Amniotic stem cell (primary cell): ENCODE measurements at regions not wholly inside any gene's neighbourhood (a gene's known extent, or its start where the extent isn't known, plus 50 kb on each side); places are given as distances from the start of the nearest gene placed in this dataset.
A peak's percentile ranks its signal among the peaks of the same experiment; 100 is the strongest.

Experiments used
- DNase-seq: peaks from one replicate; lab custom pipeline; 2025; lab: John Stamatoyannopoulos, UW

DNA sequence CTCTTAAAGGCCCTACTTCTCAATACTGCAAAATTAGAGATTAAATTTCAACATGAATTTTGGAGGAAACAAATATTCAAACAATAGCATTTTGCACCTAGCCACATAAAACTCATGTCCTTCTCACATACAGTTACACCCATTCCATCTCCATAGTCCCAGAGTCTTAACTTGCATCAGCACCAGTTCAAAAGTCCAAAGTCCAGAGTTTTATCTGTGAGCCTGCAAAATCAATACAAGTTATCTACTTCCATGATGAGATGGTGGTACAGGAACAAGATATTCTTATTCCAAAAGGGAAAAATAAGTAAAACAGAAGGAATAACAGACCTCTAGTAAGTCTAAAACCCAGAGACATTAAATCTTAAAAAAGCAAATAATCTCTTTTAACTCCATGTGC, 686.0 kb upstream of the ADGRL4 start:
- DNase-seq: no peak

DNA sequence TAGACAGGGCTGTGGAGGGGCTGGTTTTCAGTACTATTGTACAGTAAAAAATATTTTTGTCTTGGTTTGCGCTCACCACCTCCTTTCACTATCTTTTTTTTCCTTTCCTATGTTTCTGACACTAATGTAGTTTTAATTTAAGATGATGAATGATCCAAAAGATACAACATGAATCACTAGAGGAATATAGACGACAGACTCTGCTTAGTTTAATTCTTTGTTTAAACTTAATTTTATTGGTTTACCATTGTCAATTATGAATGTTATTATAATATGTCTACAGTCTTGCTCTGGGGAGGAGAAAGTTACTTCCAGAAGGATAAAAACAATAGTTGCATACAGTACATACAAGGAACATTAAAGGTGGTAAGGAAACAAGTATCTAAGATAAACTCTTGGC, 682.4 kb upstream of the ADGRL4 start:
- DNase-seq: no peak

DNA sequence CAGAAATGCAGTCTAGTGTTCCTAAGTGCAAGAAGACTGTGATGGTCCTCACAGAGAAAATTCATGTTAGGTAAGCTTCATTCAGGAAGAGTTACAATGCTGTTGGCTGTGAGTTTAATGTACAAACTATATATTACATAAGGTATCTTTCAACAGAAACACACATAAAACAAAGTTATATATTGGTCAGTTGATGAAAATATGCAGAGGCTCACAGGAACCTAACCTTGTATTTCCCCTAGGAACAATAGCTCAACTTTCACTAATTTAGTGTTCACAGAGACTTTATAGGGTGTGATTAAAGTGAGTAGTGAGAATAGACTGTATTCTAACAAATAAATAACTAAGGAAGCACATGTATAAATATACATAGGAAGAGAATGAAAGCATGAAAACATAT, 676.9 kb upstream of the ADGRL4 start:
- DNase-seq: no peak

DNA sequence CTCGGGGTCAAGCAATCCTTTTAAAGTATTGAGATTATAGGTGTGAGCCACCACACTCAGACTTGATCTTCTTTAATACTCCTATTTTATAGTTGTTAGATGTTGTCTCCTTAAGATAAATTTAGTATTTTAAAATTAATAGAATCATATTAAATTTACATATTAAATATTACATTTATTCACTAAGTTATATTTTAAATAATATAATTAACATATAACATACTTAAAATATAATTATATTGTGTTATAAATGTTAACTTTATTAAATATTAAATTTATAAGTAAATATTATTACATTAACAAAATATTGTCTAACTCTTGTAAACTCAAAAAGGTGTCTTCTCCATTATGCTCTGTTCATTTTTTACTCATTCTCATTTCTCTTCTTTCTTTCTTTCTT, 675.9 kb upstream of the ADGRL4 start:
- no peak for DNase-seq

DNA sequence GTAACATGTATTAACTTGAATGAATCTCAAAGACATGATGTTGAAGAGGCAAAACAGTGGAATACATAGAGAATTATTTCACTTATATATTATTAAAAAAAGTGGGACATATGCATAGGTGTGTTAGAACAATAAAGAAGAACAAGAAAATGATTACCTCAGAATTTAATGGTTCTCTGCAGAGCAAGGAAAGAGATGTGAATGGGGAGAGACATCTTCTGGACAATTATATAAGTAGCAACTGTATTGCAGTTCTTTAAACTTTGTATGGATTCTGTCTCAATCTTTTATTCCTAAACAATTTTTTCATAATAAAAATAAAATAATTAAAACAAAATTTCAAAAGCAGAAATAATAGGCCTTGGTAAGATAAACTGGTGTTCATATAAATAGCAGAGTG, 674.9 kb upstream of the ADGRL4 start:
- DNase-seq: no peak

DNA sequence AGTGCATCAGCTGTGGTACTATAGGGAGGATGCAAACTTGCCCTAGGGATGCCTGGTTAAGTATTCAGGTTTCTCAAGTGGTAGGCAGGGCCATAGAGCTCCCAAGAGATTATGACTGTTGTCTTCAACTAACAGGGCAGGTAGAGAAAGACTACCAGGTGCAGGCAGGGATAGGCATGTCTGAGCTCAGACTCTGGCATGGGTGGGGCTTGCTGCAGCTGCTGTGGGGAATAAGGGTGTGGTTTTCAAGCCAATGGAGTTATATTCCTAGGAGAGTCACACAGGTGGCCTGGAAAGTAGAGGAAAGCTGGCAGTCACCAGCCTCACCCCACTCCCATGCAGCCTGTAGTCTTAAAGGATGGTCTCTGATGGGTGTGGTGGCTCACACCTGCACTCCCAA, 673.4 kb upstream of the ADGRL4 start:
- DNase-seq: no peak

DNA sequence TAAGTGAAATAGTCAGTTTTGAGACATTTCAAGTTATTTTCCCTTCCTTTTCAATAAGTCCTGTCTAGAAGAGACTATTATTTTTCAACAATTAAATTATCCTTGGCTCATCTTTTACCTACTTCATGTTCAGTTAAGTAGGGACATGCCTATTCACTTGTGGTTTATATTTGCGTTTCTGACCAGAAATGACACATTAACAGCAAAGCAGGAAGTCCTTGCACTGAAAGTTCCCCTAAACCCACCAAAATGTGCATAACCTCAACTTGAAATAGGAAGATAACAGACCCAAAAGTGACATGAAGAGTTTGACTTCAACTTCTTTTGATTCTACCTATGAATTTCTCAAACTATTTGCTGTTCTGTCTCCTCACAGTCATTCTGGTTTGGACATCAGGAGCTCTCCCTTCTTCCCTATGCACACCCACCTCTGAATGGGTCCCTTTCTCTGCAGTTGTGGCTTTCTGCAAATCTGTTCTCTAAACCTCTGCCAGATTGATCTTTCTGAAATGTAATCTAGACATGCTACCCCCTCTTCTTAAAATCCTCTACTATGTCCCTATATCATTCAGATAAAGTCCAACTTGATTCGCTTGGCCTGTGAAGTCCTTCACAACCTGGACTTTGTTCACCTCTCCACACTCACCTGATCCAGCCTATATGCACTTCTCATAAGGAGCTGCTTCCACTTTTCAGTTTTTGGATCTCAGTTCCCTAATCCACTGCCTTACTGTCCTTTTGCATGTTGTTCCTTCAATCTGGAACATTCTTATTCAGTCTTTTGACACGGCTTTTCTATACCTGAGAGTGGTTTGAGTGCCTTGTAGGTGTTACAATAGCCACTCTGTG, 661.5 kb upstream of the ADGRL4 start:
- DNase-seq: no peak

DNA sequence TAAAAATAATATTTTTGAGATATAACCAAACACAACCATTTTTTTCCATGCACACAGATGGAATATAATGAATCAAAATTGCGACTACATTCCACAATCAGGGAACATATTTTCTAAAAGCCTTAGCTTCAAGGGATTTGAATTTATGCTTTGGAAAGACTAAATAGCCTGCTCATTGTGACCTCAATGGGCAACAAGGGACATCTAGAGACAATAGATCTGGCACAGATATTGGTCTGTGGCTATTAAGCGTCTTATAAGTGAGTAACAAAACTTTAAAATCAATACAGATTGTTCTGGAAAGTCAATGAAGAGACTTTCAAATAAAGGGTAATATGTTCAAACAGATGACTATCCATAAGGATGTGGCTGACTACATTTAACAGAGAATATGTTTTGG, 660.6 kb upstream of the ADGRL4 start:
- no peak for DNase-seq

DNA sequence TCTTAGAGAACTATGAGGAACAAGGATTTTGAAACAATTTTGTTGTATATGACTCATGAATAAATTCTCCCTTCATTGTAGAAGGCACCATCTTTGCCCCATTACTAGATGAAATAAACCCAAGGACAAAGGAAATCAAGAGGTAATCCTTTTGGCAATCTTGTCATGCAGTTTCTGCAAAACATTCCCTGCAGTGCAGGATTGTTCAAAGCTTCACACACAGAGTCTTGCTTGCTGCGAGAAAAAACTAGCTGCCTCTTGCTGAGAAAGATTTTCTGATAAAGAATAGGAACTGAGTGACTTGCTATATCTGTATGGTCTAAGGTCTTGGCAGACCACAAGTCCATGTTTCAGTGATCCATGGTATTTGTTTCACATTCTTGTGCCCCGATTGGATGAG, 657.4 kb upstream of the ADGRL4 start:
- peak; percentile 10 for DNase-seq

DNA sequence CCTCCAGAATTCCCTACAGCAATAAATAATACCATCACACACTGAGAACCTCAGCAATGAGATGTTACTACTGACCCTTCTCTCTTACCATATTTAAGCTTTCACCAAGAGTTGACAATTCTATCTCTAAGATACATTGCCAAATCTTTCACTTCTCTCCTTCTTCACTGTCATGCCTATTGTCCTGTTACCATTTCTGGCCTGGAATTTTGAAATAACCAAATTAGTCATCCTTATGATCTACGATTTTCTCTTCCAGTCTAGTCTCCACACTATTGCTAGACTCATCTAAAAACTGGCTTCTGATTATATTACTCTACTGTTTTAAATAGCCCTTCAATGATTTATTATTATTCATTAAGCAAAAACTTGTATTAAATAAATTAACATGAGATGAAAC, 656.1 kb upstream of the ADGRL4 start:
- DNase-seq: no peak

DNA sequence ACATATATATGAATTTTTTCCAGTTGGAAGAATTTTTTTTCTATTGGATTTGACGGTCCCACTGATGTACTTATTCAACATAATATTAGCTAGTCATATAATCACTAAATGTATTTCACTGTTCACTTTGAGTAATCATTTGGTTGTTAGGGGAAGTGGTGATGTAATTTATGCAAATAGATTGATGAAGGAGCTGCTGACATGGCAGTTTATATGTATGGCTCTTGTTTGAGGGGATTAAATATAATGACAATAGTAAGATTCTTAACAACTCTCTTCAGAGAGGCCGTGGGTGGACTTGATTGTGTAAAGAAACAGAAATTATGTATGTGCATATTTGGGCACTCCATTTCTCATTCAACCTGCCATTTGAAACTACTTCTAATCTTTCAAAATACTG, 653.6 kb upstream of the ADGRL4 start:
- DNase-seq: no peak

DNA sequence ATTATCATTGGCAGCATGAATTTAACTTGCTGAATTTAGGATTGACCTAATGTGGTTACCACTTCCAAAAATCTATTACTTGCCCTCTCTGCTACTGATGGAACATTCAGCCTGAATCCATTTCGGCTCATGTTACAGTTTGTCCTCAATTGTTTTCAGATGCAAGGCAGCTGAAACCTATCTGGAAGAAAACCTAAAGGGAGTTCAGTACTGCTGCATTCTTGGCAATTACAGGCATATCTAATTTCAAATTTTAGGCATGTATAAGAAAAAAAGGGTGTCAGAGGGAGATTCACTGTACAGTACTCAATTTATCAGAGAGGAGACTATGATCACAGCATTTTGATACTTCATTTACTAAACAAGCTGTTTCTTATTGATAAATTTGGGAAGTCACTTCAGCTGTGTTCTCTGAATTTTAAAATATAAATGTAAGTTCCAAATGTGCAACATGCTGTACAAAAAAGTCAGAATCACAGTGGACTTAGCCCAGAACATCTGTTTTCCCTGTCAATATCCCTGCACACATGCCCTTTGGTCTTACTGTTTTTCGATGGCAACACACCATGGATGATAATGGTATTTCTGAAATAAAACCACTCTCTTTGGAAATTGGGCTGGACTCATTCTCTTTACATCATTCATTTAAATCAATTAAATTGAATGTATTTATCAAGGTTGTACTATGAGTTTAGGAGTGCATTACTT, 651.6 kb upstream of the ADGRL4 start:
- no peak for DNase-seq

DNA sequence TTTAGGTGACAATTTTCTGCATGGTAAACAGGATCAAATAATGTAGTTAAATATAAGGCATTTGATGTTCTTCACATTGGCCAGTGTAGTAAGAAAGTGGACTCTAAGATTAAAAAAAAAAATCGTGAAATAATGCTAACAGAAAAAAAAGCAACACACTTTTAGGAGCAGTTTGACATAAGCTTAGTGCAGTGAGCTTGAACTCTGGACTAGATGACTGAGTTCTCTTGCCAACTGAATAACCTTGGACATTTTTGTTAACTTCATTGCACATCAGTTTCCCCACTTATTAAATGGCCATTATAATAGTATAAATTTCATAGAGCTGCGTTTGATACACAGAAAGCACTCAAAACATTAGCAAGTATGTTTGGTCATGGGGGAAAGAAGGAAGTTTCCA, 649.3 kb upstream of the ADGRL4 start:
- DNase-seq: no peak

DNA sequence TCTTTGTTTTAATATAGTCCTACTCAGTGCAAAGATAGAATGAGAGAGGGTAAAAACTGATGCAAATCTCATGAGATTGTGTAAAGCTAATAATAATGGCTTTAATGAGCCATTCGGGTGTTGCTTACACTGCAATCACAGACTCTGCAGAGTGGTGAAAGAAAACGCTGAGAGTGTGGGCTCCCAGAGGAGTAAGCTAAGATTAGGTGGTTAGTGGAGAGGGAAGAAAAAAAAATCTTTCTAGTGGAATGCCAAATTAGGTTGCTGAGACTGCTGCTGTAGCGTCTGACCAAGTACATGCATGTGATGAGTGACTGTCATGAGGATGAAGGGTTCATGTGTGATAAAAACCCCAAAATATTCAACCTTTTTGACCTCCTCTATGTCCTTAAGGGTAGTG, 645.9 kb upstream of the ADGRL4 start:
- DNase-seq: no peak

DNA sequence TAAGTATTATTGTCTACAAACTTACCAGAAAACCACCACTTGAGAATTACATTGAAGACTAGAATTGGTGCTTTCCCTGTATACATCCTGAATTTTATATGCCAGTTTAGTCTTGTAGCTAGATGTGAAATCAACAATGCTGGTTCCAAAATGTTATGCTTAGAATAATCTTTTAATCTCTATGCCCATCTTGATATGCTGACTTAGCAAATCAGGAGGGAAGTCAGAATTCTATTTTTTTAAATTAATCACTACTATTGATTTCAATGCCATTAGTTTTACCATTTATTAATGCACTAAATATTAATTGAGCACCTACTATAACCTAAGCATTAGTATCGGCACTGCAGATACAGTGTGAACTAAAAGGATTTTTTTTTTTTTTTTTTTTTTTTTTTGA, 641.6 kb upstream of the ADGRL4 start:
- no peak for DNase-seq

DNA sequence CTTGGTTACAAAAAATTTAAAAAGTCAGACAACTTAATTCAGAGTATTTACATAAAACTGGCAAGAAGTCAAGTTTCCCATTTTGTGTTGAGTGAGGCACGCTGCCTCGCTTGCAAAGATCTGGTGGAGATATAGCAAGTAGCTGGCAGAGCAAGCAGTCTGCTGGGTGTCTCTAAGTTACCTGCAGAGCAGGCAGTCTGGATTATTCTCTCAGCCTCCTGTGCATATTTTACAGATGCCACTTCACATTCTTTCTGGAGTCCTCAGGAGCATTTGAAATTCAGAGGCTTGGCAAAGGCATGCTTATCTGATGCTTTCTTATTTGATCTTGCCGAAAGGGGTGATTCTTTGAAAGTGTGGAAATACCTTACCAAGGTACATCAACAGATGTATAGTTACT, 640.4 kb upstream of the ADGRL4 start:
- DNase-seq: no peak

DNA sequence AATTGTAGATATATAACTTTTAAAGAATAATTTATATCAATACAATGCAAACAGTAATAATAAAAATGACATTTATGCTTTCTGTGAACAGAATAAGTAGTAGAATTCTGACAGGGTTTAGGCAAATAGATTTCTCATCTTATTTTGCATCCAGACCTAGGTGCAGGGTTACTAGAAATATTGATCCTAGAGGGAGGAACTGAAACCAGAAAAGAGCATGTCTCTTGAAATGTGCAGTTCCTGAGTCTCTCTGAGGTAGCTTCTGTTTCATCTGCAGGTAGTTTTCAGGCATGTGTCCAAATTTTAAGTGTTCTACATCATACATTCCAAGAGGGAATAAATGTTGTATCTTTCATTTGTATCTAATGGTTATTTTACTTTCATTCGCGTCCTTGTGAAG, 631.9 kb upstream of the ADGRL4 start:
- no peak for DNase-seq

DNA sequence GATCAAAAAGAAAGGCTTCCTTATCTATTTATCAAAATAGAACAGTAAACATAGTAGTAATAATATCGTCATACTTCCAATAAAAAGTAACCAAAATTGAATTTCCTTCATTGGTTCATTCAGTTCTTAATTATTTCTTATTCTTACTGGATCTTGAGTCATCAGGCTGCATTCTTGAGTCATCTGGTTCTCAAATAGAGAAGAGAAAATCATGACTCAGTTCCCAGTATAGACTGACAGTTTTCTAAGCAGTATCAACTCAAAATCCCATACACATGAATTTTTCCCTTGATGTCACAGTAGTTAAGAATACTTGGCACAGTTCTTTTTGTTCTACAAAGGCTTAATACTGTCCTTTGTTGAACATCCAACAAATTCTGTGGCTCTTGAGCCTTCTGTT, 626.9 kb upstream of the ADGRL4 start:
- DNase-seq: peak; percentile 39

DNA sequence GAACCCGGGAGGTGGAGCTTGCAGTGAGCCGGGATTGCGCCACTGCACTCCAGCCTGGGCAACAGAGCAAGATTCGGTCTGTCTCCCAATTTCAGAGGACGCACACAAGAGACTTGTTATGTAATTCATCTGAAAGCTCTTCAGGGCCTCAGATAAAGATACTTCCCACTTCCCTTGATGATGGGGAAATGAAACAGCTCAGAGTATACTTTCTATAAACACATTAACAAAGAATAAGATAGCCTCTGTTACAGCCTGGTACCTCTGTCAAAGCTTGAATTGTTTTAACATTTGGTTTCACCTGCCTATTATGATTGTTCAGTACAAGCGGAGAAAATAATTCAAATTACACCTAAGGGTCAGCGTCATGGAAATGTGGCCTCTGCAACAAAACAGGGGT, 622.9 kb upstream of the ADGRL4 start:
- DNase-seq: no peak

DNA sequence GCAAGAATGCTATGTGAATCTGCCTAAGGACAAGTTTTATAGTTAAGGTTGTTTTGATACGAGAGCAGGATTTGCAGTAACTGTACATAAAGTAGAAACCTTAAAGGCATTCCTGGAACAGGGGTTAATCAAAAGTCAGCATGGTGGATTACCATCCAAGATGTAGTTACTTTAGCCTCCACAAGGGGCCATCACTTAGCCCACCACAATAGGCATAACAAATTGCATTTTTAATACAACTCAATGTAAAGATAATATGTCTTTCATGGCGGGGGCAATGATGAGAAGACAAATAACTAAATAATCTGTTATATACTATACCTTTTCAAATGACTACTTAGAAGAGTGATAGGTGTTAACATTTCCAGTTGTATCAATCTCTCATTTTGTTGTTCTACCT, 611.2 kb upstream of the ADGRL4 start:
- no peak for DNase-seq

DNA sequence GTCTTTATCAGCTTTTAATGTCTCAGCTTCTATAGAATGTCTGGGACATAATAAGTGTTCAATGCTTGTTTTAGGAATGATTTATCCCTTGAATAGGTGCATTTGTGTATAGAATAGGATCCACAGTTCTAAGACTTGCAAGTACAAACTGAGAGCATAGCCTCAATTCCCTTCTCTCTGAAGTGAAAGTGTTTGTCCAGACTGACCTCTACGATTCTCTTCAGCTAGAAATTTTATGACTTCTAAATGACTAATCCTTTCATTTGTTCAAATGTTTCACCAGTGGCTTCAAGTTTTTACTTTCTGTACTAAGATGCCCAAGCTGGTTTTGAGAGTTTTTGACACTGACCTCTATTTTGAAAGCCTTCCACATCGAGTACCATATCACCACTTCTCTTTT, 608.2 kb upstream of the ADGRL4 start:
- DNase-seq: no peak

DNA sequence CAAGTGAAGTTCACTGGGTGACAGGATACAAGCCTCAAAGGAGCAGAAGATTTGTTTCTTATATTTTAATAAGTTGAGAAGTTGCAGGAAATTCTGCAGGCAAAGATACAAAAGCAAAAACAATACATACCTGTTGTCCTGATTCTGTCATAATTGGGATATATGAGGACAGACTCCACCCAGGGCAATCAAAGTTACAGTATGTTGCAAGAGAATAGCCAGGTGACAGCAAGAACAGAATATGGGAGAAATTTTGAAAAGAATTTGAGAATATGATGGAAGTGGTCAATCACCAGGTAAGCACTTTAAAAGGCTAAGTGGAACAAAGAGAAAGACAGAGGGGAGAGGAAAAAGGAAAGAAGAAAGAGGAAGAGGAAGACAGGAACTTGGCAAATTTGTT, 607.6 kb upstream of the ADGRL4 start:
- DNase-seq: no peak

DNA sequence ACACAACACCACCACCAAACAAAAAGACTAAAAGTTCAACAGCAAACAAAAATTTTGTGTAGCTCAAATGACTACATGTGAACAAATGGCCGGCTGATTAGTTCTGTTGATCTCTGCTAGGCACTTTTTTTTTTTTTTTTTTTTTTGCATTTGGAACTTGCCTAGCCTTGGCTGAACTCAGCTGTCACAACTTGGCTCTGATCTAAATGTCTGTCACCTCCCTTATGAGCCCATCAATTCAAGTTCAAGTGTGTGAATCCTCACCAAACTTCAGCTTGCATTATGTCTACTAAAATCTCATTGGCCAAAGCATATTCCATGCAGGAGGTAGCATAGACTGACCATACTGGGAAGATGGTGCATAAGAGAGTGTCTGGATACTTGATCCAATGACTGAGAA, 606.5 kb upstream of the ADGRL4 start:
- no peak for DNase-seq
